ENCODE measurements at regions not wholly inside any gene's neighbourhood (a gene's known extent, or its start where the extent isn't known, plus 50 kb on each side); places are given as distances from the start of the nearest gene placed in this dataset.

- Histone ChIP-seq H3K27ac (ENCODE audit: low read length) (no peak overlapping the region), H3K4me3 (ENCODE audit: low read depth in 1 of 2, low read length in 2 of 2) (no peak overlapping the region), H3K36me3 (ENCODE audit: control insufficient read depth in 1 of 2, insufficient read depth in 2 of 2, low read length in 2 of 2) (no peaks in the 10 kb centered on the region), H3K4me1 (ENCODE audit: control insufficient read depth in 1 of 2, insufficient read depth in 2 of 2, low read length in 2 of 2) (no peaks in the 10 kb centered on the region), H3K9me3 (ENCODE audit: control insufficient read depth in 1 of 2, low read length in 2 of 2) (no peaks in the 10 kb centered on the region), H3K27me3 (ENCODE audit: low read depth, low read length) (no peaks in the 10 kb centered on the region)
Observed at GRCh38 chr7:25775999-25776743, 375.8 kb upstream of the NFE2L3 start.

- H3K36me3 ChIP-seq (ENCODE audit: control insufficient read depth in 1 of 2, insufficient read depth in 2 of 2, low read length in 2 of 2): no peaks in the 10 kb centered on the region
- no peak overlapping the region for H3K4me3 ChIP-seq (ENCODE audit: low read depth in 1 of 2, low read length in 2 of 2)
- no peaks in the 10 kb centered on the region for H3K9me3 ChIP-seq (ENCODE audit: control insufficient read depth in 1 of 2, low read length in 2 of 2)
- H3K4me1 ChIP-seq (ENCODE audit: control insufficient read depth in 1 of 2, insufficient read depth in 2 of 2, low read length in 2 of 2): no peaks in the 10 kb centered on the region
- no peak overlapping the region for H3K27ac ChIP-seq (ENCODE audit: low read length)
- no peaks in the 10 kb centered on the region for H3K27me3 ChIP-seq (ENCODE audit: low read depth, low read length)
Observed at GRCh38 chr7:25776744-25777123, 375.3 kb upstream of the NFE2L3 start.

GRCh38 chr7:25777969-25778708, 373.9 kb upstream of the NFE2L3 start:
- H3K27me3 ChIP-seq (ENCODE audit: low read depth, low read length): no peaks in the 10 kb centered on the region
- no peaks in the 10 kb centered on the region for H3K9me3 ChIP-seq (ENCODE audit: control insufficient read depth in 1 of 2, low read length in 2 of 2)
- no peaks in the 10 kb centered on the region for H3K4me1 ChIP-seq (ENCODE audit: control insufficient read depth in 1 of 2, insufficient read depth in 2 of 2, low read length in 2 of 2)
- H3K4me3 ChIP-seq (ENCODE audit: low read depth in 1 of 2, low read length in 2 of 2): no peak overlapping the region
- H3K27ac ChIP-seq (ENCODE audit: low read length): no peak overlapping the region
- H3K36me3 ChIP-seq (ENCODE audit: control insufficient read depth in 1 of 2, insufficient read depth in 2 of 2, low read length in 2 of 2): no peaks in the 10 kb centered on the region

GRCh38 chr7:25779002-25779546, 372.9 kb upstream of the NFE2L3 start:
- Histone ChIP-seq H3K4me3 (ENCODE audit: low read depth in 1 of 2, low read length in 2 of 2) (no peak overlapping the region), H3K27ac (ENCODE audit: low read length) (no peak overlapping the region), H3K36me3 (ENCODE audit: control insufficient read depth in 1 of 2, insufficient read depth in 2 of 2, low read length in 2 of 2) (no peaks in the 10 kb centered on the region), H3K4me1 (ENCODE audit: control insufficient read depth in 1 of 2, insufficient read depth in 2 of 2, low read length in 2 of 2) (no peaks in the 10 kb centered on the region), H3K9me3 (ENCODE audit: control insufficient read depth in 1 of 2, low read length in 2 of 2) (no peaks in the 10 kb centered on the region), H3K27me3 (ENCODE audit: low read depth, low read length) (no peaks in the 10 kb centered on the region)

- Histone ChIP-seq H3K9me3 (ENCODE audit: control insufficient read depth in 1 of 2, low read length in 2 of 2) (no peaks in the 10 kb centered on the region), H3K36me3 (ENCODE audit: control insufficient read depth in 1 of 2, insufficient read depth in 2 of 2, low read length in 2 of 2) (no peaks in the 10 kb centered on the region), H3K27ac (ENCODE audit: low read length) (no peak overlapping the region), H3K27me3 (ENCODE audit: low read depth, low read length) (no peaks in the 10 kb centered on the region), H3K4me1 (ENCODE audit: control insufficient read depth in 1 of 2, insufficient read depth in 2 of 2, low read length in 2 of 2) (no peaks in the 10 kb centered on the region), H3K4me3 (ENCODE audit: low read depth in 1 of 2, low read length in 2 of 2) (no peak overlapping the region)
Observed at GRCh38 chr7:25780904-25781303, 371.1 kb upstream of the NFE2L3 start.

GRCh38 chr7:25781704-25782103, 370.3 kb upstream of the NFE2L3 start:
- Histone ChIP-seq H3K27me3 (ENCODE audit: low read depth, low read length) (no peaks in the 10 kb centered on the region), H3K9me3 (ENCODE audit: control insufficient read depth in 1 of 2, low read length in 2 of 2) (no peaks in the 10 kb centered on the region), H3K4me1 (ENCODE audit: control insufficient read depth in 1 of 2, insufficient read depth in 2 of 2, low read length in 2 of 2) (peaks cover 0 to 3% of the 10 kb centered on the region in 2 donors), H3K27ac (ENCODE audit: low read length) (no peak overlapping the region), H3K36me3 (ENCODE audit: control insufficient read depth in 1 of 2, insufficient read depth in 2 of 2, low read length in 2 of 2) (no peaks in the 10 kb centered on the region), H3K4me3 (ENCODE audit: low read depth in 1 of 2, low read length in 2 of 2) (no peak overlapping the region)

GRCh38 chr7:25786936-25787335, 365.1 kb upstream of the NFE2L3 start:
- Histone ChIP-seq H3K9me3 (ENCODE audit: control insufficient read depth in 1 of 2, low read length in 2 of 2) (no peaks in the 10 kb centered on the region), H3K36me3 (ENCODE audit: control insufficient read depth in 1 of 2, insufficient read depth in 2 of 2, low read length in 2 of 2) (no peaks in the 10 kb centered on the region), H3K4me1 (ENCODE audit: control insufficient read depth in 1 of 2, insufficient read depth in 2 of 2, low read length in 2 of 2) (peaks cover 0 to 11% of the 10 kb centered on the region in 2 donors), H3K27me3 (ENCODE audit: low read depth, low read length) (no peaks in the 10 kb centered on the region), H3K27ac (ENCODE audit: low read length) (peak overlapping the region; percentile 30), H3K4me3 (ENCODE audit: low read depth in 1 of 2, low read length in 2 of 2) (no peak overlapping the region)

- H3K27me3 ChIP-seq (ENCODE audit: low read depth, low read length): no peaks in the 10 kb centered on the region
- H3K9me3 ChIP-seq (ENCODE audit: control insufficient read depth in 1 of 2, low read length in 2 of 2): no peaks in the 10 kb centered on the region
- H3K36me3 ChIP-seq (ENCODE audit: control insufficient read depth in 1 of 2, insufficient read depth in 2 of 2, low read length in 2 of 2): no peaks in the 10 kb centered on the region
- H3K4me3 ChIP-seq (ENCODE audit: low read depth in 1 of 2, low read length in 2 of 2): no peak overlapping the region
- H3K4me1 ChIP-seq (ENCODE audit: control insufficient read depth in 1 of 2, insufficient read depth in 2 of 2, low read length in 2 of 2): peaks cover 0 to 11% of the 10 kb centered on the region in 2 donors
- H3K27ac ChIP-seq (ENCODE audit: low read length): no peak overlapping the region
Observed at GRCh38 chr7:25787336-25787735, 364.7 kb upstream of the NFE2L3 start.

GRCh38 chr7:25788371-25788770, 363.6 kb upstream of the NFE2L3 start:
- H3K27me3 ChIP-seq (ENCODE audit: low read depth, low read length): no peaks in the 10 kb centered on the region
- H3K4me1 ChIP-seq (ENCODE audit: control insufficient read depth in 1 of 2, insufficient read depth in 2 of 2, low read length in 2 of 2): peaks cover 0 to 11% of the 10 kb centered on the region in 2 donors
- no peak overlapping the region for H3K4me3 ChIP-seq (ENCODE audit: low read depth in 1 of 2, low read length in 2 of 2)
- no peak overlapping the region for H3K27ac ChIP-seq (ENCODE audit: low read length)
- no peaks in the 10 kb centered on the region for H3K9me3 ChIP-seq (ENCODE audit: control insufficient read depth in 1 of 2, low read length in 2 of 2)
- no peaks in the 10 kb centered on the region for H3K36me3 ChIP-seq (ENCODE audit: control insufficient read depth in 1 of 2, insufficient read depth in 2 of 2, low read length in 2 of 2)

- Histone ChIP-seq H3K27ac (ENCODE audit: low read length) (peak overlapping the region; percentile 26), H3K36me3 (ENCODE audit: control insufficient read depth in 1 of 2, insufficient read depth in 2 of 2, low read length in 2 of 2) (no peaks in the 10 kb centered on the region), H3K4me3 (ENCODE audit: low read depth in 1 of 2, low read length in 2 of 2) (no peak overlapping the region), H3K27me3 (ENCODE audit: low read depth, low read length) (no peaks in the 10 kb centered on the region), H3K9me3 (ENCODE audit: control insufficient read depth in 1 of 2, low read length in 2 of 2) (no peaks in the 10 kb centered on the region), H3K4me1 (ENCODE audit: control insufficient read depth in 1 of 2, insufficient read depth in 2 of 2, low read length in 2 of 2) (peaks cover 0 to 11% of the 10 kb centered on the region in 2 donors)
Observed at GRCh38 chr7:25788961-25789620, 362.9 kb upstream of the NFE2L3 start.

Measured in muscle layer of duodenum (tissue), 2 donors.